Ishikawa (cell line): ENCODE measurements at regions not wholly inside any gene's neighbourhood (a gene's known extent, or its start where the extent isn't known, plus 50 kb on each side); places are given as distances from the start of the nearest gene placed in this dataset.

Experiments used
- CEBPB ChIP-seq: IDR thresholded peaks from 2 replicates; pipeline ENCODE4 v1.6.1; 2012
- CREB1 ChIP-seq: IDR thresholded peaks from 2 replicates; pipeline ENCODE4 v1.6.1; 2012; ENCODE audit warnings: low read depth
- EGR1 ChIP-seq: IDR thresholded peaks from 2 replicates; pipeline ENCODE4 v1.6.1; 2012
- EP300 ChIP-seq: IDR thresholded peaks from 2 replicates; pipeline ENCODE4 v1.6.1; 2012; ENCODE audit warnings: borderline replicate concordance
- FOXM1 ChIP-seq: IDR thresholded peaks from 2 replicates; pipeline ENCODE4 v1.6.1; 2012; ENCODE audit warnings: low read depth, borderline replicate concordance
- NFIC ChIP-seq: IDR thresholded peaks from 2 replicates; pipeline ENCODE4 v1.6.1; 2012
- RAD21 ChIP-seq: IDR thresholded peaks from 2 replicates; pipeline ENCODE4 v1.6.1; 2012; ENCODE audit warnings: low read depth
- TAF1 ChIP-seq: IDR thresholded peaks from 2 replicates; pipeline ENCODE4 v1.6.1; 2012; ENCODE audit warnings: low read depth, mild to moderate bottlenecking
- TCF12 ChIP-seq: IDR thresholded peaks from 2 replicates; pipeline ENCODE4 v1.6.1; 2012; ENCODE audit warnings: low read depth
- TEAD4 ChIP-seq: IDR thresholded peaks from 2 replicates; pipeline ENCODE4 v1.6.1; 2012
- YY1 ChIP-seq: IDR thresholded peaks from 2 replicates; pipeline ENCODE4 v1.6.1; 2012; ENCODE audit warnings: low read depth
- ZBTB7A ChIP-seq: IDR thresholded peaks from 2 replicates; pipeline ENCODE4 v1.6.1; 2012; ENCODE audit warnings: low read depth
- TF ChIP-seq, protein P1 (sequence below): IDR thresholded peaks from 2 replicates; pipeline ENCODE4 v1.6.1; 2012; ENCODE audit warnings: low read depth, mild to moderate bottlenecking
- TF ChIP-seq, protein P2 (sequence below): IDR thresholded peaks from 2 replicates; pipeline ENCODE4 v1.6.1; 2012
- TF ChIP-seq, protein P3 (sequence below): IDR thresholded peaks from 2 replicates; pipeline ENCODE4 v1.6.1; 2012

DNA sequence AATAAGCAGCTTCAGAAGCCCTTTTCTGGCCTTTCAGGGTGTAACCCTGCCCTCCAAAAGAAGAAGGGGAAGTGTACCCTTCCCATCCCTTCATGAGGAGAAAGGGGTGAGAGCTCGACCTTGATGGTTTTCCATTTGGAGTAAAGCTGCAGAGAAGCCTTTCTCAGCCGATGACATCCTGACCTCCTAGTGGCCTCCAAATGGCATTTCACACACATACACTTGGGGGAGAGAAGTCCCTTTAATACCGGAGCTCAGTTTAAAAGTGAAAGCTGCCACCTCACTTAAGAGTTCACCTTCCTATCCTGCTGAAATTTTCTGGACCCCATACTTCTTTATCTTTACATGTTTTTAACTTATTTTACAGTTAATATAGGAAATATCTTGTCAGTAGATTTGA, 716.7 kb downstream of the DCDC2C start:
- TF ChIP-seq CEBPB (no peak), ZBTB7A (no peak), NFIC (no peak), EP300 (no peak), TEAD4 (no peak), EGR1 (no peak), FOXM1 (no peak), TAF1 (no peak), RAD21 (no peak)
- TF ChIP-seq, protein P1, sequence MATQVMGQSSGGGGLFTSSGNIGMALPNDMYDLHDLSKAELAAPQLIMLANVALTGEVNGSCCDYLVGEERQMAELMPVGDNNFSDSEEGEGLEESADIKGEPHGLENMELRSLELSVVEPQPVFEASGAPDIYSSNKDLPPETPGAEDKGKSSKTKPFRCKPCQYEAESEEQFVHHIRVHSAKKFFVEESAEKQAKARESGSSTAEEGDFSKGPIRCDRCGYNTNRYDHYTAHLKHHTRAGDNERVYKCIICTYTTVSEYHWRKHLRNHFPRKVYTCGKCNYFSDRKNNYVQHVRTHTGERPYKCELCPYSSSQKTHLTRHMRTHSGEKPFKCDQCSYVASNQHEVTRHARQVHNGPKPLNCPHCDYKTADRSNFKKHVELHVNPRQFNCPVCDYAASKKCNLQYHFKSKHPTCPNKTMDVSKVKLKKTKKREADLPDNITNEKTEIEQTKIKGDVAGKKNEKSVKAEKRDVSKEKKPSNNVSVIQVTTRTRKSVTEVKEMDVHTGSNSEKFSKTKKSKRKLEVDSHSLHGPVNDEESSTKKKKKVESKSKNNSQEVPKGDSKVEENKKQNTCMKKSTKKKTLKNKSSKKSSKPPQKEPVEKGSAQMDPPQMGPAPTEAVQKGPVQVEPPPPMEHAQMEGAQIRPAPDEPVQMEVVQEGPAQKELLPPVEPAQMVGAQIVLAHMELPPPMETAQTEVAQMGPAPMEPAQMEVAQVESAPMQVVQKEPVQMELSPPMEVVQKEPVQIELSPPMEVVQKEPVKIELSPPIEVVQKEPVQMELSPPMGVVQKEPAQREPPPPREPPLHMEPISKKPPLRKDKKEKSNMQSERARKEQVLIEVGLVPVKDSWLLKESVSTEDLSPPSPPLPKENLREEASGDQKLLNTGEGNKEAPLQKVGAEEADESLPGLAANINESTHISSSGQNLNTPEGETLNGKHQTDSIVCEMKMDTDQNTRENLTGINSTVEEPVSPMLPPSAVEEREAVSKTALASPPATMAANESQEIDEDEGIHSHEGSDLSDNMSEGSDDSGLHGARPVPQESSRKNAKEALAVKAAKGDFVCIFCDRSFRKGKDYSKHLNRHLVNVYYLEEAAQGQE: no peak
- TF ChIP-seq, protein P2, sequence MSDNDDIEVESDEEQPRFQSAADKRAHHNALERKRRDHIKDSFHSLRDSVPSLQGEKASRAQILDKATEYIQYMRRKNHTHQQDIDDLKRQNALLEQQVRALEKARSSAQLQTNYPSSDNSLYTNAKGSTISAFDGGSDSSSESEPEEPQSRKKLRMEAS: no peak

DNA sequence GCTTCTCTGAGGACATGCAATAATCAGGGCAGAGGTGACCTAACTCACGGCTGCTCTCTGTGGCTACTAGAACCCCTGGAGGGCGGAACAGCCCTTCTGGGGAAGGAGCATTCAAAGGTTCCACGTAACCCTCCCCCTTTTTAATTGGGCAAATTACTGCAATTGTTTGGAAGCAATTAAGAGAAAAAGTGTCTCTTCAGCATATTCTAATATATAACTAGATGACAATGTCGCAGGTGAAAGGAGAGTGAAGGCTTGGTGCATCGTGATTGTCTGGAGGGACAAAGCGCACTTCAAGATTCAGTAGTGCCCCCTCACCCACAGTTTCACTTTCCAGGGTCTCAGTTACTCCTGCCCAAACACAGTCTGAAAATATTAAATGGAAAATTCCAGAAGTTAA, 720.8 kb downstream of the DCDC2C start:
- TF ChIP-seq, protein P2: no peak
- TF ChIP-seq NFIC: no peak
- no peak for TF ChIP-seq TEAD4
- TF ChIP-seq YY1: no peak
- no peak for TF ChIP-seq CREB1
- TF ChIP-seq CEBPB: no peak
- TF ChIP-seq RAD21: no peak
- no peak for TF ChIP-seq TCF12
- TF ChIP-seq, protein P3, sequence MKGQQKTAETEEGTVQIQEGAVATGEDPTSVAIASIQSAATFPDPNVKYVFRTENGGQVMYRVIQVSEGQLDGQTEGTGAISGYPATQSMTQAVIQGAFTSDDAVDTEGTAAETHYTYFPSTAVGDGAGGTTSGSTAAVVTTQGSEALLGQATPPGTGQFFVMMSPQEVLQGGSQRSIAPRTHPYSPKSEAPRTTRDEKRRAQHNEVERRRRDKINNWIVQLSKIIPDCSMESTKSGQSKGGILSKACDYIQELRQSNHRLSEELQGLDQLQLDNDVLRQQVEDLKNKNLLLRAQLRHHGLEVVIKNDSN: no peak
- no peak for TF ChIP-seq FOXM1
- TF ChIP-seq TAF1: no peak
- TF ChIP-seq EGR1: no peak
- TF ChIP-seq ZBTB7A: no peak
- TF ChIP-seq EP300: no peak

DNA sequence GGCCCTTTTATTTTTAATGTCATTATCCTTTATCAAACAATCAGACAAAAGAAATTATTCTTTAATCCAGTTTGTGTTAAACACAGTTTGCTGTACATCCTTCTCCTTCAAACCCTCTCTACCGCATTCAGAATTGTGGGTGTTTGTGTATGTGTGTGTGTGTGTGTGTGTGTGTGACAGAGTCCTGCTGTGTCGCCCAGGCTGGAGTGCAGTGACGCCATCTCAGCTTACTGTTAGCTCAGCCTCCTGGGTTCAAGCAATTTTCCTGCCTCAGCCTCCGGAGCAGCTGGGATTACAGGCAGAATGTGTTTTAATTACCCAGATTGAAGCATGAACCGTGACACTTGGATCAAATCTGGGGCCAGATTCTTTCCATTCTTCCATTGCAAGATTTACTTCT, 723.7 kb downstream of the DCDC2C start:
- TF ChIP-seq ZBTB7A (no peak), RAD21 (no peak), YY1 (no peak), CEBPB (no peak), TAF1 (no peak), EGR1 (no peak), CREB1 (no peak), TCF12 (no peak), NFIC (no peak), EP300 (no peak)
- TF ChIP-seq, protein P3: no peak
- TF ChIP-seq, protein P2: no peak

DNA sequence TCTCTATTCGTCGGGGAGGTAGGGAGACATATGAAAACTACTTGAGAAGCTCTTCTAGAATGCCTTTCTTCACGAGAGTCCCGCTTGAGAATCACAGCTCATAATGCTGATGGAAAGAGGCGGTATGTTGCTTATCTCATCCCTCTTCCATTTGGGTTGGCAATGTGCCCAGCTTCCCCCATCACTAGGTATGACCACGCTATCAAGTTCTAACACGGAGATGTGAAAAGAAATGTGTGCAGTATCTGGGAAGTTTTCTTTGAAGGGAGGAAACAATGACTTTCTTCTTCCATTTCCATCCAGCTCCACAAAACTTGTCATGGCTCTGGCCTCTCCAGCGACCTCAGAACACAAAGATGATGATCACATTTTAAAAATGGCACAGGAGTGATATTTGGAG, 742.4 kb downstream of the DCDC2C start:
- TF ChIP-seq YY1: no peak
- TF ChIP-seq, protein P3: no peak
- TF ChIP-seq EP300: no peak
- TF ChIP-seq NFIC: no peak
- no peak for TF ChIP-seq TEAD4

DNA sequence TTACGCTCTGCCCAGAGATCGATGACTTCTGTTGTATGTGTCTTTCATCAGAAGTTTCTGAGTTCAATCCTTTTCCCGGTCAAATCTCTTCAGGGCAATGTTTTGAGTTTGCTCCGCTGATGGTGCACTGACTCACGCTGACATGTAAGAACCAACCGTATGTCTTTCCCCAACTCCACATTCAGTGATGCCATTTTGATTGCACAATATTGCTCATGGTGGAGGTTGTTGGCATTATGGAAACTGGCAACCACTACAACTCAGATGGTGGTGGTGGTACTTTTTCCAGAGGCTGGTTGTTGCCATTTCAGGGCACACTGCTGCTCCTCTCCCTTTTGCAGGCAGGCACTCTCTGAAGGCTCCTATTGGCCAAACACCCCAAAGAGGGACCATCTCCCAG, 751.5 kb downstream of the DCDC2C start:
- TF ChIP-seq YY1 (no peak), EGR1 (no peak), NFIC (no peak), TAF1 (no peak), ZBTB7A (no peak), TEAD4 (no peak), EP300 (no peak)
- TF ChIP-seq, protein P1: no peak
- TF ChIP-seq, protein P2: no peak
- TF ChIP-seq, protein P3: no peak
